Activated T-helper 1 cell treated with anti-CD3 and anti-CD28 coated beads, Interleukin-12 subunit alpha, Interleukin-12 subunit beta, Interleukin-2, Interleukin-4 antibody, amounts not matched to agents 30 ng/mL and 10 ng/mL and 1 ng/mL, durations not matched to agents 14 hours and 24 hours and 36 hours (primary cell): ENCODE measurements at regions not wholly inside any gene's neighbourhood (a gene's known extent, or its start where the extent isn't known, plus 50 kb on each side); places are given as distances from the start of the nearest gene placed in this dataset.

Experiments used
- DNase-seq: peaks from one replicate; pipeline ENCODE4 v3.0.0; 2021; ENCODE audit warnings: low spot score
- H3K27ac Mint-ChIP-seq: one replicate; pipeline ENCODE4 v1.8.0; 2021; ENCODE audit warnings: mild to moderate bottlenecking, mixed read lengths
- H3K27me3 Mint-ChIP-seq: one replicate; pipeline ENCODE4 v1.8.0; 2022; ENCODE audit warnings: mild to moderate bottlenecking, moderate library complexity, mixed read lengths; ENCODE audit not compliant: insufficient read depth
- H3K36me3 Mint-ChIP-seq: one replicate; pipeline ENCODE4 v1.8.0; 2021; ENCODE audit warnings: low read depth, mixed read lengths
- H3K4me1 Mint-ChIP-seq: one replicate; pipeline ENCODE4 v1.8.0; 2021; ENCODE audit warnings: low read depth, mixed read lengths
- H3K4me3 Mint-ChIP-seq: one replicate; pipeline ENCODE4 v1.8.0; 2021; ENCODE audit warnings: mild to moderate bottlenecking, moderate library complexity, mixed read lengths
- H3K9me3 Mint-ChIP-seq: one replicate; pipeline ENCODE4 v1.8.0; 2021; ENCODE audit warnings: mixed read lengths
- intact Hi-C: fragments of 100-400 bp; cut with micrococcal nuclease; formaldehyde crosslinking; loops from one replicate; pipeline ENCODE4 v1.15.1; 2024

GRCh38 chr11:110373051-110373702, 56.6 kb upstream of the FDX1 start:
- peak overlapping the region; percentile 82 for H3K27ac Mint-ChIP-seq
- H3K36me3 Mint-ChIP-seq = peaks cover 2% of the 10 kb centered on the region
- H3K27me3 Mint-ChIP-seq = no peaks in the 10 kb centered on the region
- peaks cover 48% of the 10 kb centered on the region for H3K4me1 Mint-ChIP-seq
- intact Hi-C loops = loop anchor here (1.0 to 2.0 kb wide), 8 partner anchors 24 to 295 kb away; partner anchors contain the start of genes FDX1, RDX and ZC3H12C
- no peak for DNase-seq
- H3K4me3 Mint-ChIP-seq = peak overlapping the region; percentile 41
- H3K9me3 Mint-ChIP-seq = no peaks in the 10 kb centered on the region

DNA sequence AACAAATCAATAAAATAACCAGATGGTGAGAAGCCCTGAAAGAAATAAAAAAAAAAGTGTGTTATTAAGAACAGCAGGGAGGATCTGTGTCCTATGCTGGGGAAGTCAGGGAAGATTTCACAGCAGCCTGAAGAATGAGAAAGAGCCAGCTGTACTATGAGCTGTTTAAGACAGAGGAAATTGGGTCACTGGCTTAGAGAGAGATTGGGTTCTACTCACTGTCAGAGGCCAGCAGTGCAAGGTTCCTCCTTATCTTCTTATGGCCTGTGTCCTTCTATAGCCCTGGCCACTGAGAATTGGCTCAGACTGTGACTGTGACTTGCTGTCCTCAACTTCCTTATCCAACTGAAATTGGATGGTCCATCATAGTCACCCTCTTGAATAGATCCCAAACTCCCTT, 54.8 kb upstream of the FDX1 start:
- DNase-seq = no peak
- Mint-ChIP-seq H3K36me3 (peaks cover 2% of the 10 kb centered on the region), H3K4me1 (peaks cover 48% of the 10 kb centered on the region), H3K27me3 (no peaks in the 10 kb centered on the region), H3K9me3 (no peaks in the 10 kb centered on the region), H3K27ac (no peak overlapping the region), H3K4me3 (no peak overlapping the region)
- intact Hi-C loops = loop anchor here (5.0 kb wide), 2 partner anchors 123 to 857 kb away; no protein-coding TSS in a partner anchor

GRCh38 chr11:110375351-110375750, 54.4 kb upstream of the FDX1 start:
- no peaks in the 10 kb centered on the region for H3K27me3 Mint-ChIP-seq
- H3K27ac Mint-ChIP-seq = no peak overlapping the region
- no peaks in the 10 kb centered on the region for H3K9me3 Mint-ChIP-seq
- H3K36me3 Mint-ChIP-seq = peaks cover 2% of the 10 kb centered on the region
- DNase-seq = no peak
- intact Hi-C loops = loop anchor here (5.0 kb wide), 2 partner anchors 123 to 857 kb away; no protein-coding TSS in a partner anchor
- H3K4me1 Mint-ChIP-seq = peaks cover 48% of the 10 kb centered on the region
- no peak overlapping the region for H3K4me3 Mint-ChIP-seq

- intact Hi-C loops = loop anchor here (1.0 to 5.0 kb wide), 5 partner anchors 57 to 856 kb away; no protein-coding TSS in a partner anchor
- Mint-ChIP-seq H3K4me1 (peaks cover 48% of the 10 kb centered on the region), H3K36me3 (peaks cover 2% of the 10 kb centered on the region), H3K9me3 (no peaks in the 10 kb centered on the region), H3K27me3 (no peaks in the 10 kb centered on the region), H3K27ac (no peak overlapping the region), H3K4me3 (no peak overlapping the region)
- DNase-seq = no peak
These were observed 53.7 kb upstream of the FDX1 start for GRCh38 chr11:110376021-110376420.

DNA sequence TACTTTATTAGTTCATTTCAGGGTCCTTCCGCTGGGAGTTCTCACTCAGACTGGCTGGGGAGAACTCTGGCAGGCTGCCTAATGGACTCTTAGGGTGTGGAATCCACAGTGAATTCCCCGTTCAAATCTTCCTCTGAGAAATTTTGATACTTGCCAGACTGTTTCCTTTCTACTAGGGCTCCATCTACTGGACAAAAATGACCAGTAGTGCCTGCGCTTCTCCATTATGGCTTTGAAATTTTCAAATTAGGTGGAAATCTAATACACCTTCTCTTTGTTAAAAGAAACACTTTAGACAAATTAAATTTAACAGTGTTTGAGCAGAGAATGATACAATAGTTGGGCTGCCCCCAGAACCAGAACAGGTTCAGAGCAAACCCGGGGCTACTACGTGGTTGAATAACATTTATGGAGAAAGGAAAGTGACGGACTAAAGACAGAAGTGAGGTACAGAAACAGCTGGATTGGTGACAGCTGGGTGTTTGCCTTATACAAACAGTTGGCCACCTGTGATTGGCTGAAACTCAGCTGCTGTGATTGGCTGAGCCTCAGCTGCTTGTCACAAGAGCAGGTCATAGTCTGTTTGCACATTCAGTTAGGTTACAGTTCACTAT, 52.9 kb upstream of the FDX1 start:
- Mint-ChIP-seq H3K27me3 (no peaks in the 10 kb centered on the region), H3K36me3 (peaks cover 2% of the 10 kb centered on the region), H3K9me3 (no peaks in the 10 kb centered on the region), H3K27ac (no peak overlapping the region), H3K4me1 (peaks cover 40% of the 10 kb centered on the region), H3K4me3 (no peak overlapping the region)
- intact Hi-C loops = loop anchor here (1.0 to 5.0 kb wide), 5 partner anchors 56 to 855 kb away; no protein-coding TSS in a partner anchor
- no peak for DNase-seq

- peaks cover 2% of the 10 kb centered on the region for H3K36me3 Mint-ChIP-seq
- H3K9me3 Mint-ChIP-seq = no peaks in the 10 kb centered on the region
- intact Hi-C loops = loop anchor here (5.0 kb wide), 2 partner anchors 125 to 855 kb away; no protein-coding TSS in a partner anchor
- no peak overlapping the region for H3K4me3 Mint-ChIP-seq
- H3K27me3 Mint-ChIP-seq = no peaks in the 10 kb centered on the region
- H3K4me1 Mint-ChIP-seq = peaks cover 38% of the 10 kb centered on the region
- no peak overlapping the region for H3K27ac Mint-ChIP-seq
- DNase-seq = no peak
These were observed 52.3 kb upstream of the FDX1 start for GRCh38 chr11:110377434-110377833.

DNA sequence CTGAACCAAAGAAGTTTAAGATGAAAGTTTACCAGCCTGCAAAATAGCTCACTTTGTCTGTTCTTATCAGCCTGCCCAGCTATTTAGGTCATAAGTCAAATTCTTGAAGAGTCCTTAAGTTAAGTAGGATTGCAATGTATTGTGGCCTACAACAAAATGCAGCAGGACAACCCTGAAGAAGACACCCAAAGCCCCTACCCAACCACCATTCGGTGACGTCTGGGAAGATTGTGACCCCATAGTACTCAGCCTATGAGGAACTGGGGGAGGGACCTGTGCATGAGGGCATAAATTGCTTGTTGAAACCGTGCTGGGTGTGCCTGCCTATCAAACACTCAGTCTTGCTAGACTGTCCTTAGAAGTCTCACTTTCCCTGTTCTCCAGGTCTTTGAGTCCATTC, 50.5 kb upstream of the FDX1 start:
- no peak for DNase-seq
- Mint-ChIP-seq H3K4me1 (peaks cover 24% of the 10 kb centered on the region), H3K4me3 (no peak overlapping the region), H3K27ac (no peak overlapping the region), H3K36me3 (no peaks in the 10 kb centered on the region), H3K9me3 (no peaks in the 10 kb centered on the region), H3K27me3 (peaks cover 2% of the 10 kb centered on the region)
- intact Hi-C loops = loop anchor here (5.0 kb wide), 2 partner anchors 127 to 853 kb away; no protein-coding TSS in a partner anchor

- H3K4me1 Mint-ChIP-seq = peaks cover 19% of the 10 kb centered on the region
- no peak overlapping the region for H3K27ac Mint-ChIP-seq
- DNase-seq = no peak
- no peak overlapping the region for H3K4me3 Mint-ChIP-seq
- intact Hi-C loops = loop anchor here (5.0 kb wide), 2 partner anchors 128 to 852 kb away; no protein-coding TSS in a partner anchor
- H3K9me3 Mint-ChIP-seq = no peaks in the 10 kb centered on the region
- H3K36me3 Mint-ChIP-seq = no peaks in the 10 kb centered on the region
- peaks cover 2% of the 10 kb centered on the region for H3K27me3 Mint-ChIP-seq
These were observed 49.8 kb upstream of the FDX1 start for GRCh38 chr11:110379936-110380335.
